HG03280 (cell line): ENCODE measurements at regions not wholly inside any gene's neighbourhood (a gene's known extent, or its start where the extent isn't known, plus 50 kb on each side); places are given as distances from the start of the nearest gene placed in this dataset.

Experiments used
- ATAC-seq: cut with Tn5 transposase; IDR thresholded peaks from one replicate; pipeline ENCODE4 v1.9.1; 2021; ENCODE audit warnings: mild to moderate bottlenecking, moderate library complexity; ENCODE audit not compliant: unreplicated experiment

DNA sequence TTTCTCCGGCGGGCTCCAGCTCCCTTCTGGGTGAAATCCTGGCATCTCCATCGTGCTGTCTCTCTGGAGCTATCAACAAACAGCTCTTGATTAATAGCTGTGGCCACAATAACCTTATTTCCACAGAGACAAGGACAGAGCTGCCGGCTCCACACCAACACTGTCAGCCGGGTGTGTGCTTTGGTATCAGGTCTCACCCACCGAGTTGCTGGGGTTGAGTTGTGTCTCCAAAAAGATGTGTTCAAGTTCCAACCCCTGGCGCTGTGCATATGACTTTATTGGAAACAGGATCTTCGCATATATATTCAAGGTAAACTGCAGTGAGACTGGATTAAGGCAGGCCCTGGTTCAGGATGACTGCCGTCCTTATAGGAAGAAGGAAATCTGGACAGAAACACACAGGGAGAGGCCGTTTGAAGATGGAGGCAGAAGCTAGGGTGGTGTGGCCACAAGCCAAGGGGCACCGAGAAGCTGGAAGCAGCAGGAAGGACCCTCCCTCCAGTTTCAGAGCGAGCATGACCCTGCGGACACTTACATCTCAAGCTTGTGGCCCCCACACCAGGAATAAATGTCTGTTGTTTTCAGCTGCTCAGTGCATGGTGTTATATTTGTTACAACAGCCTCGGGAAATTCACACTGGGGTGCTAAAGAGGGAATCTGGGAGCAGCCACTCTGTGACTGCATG, 88.4 kb upstream of the TMPRSS2 start:
- no peak for ATAC-seq

DNA sequence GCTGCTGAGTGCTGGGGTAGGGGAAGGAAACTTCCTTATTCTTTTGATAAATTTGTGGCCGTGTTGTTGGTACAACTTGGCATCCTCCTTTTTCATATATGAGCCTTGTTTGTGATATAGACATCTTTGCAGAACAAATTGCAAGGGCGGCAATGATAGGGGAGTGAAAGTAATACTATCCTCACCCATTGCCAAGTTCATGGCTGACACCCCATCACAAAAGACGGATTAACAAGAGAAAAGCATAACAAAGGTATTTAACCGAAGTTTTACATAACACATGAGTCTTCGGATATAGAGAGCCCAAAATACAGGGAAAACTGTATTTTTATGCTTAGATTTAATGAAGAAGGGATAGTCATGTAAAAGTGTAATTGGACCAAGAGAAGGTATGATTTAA, 86.3 kb upstream of the TMPRSS2 start:
- ATAC-seq = no peak

DNA sequence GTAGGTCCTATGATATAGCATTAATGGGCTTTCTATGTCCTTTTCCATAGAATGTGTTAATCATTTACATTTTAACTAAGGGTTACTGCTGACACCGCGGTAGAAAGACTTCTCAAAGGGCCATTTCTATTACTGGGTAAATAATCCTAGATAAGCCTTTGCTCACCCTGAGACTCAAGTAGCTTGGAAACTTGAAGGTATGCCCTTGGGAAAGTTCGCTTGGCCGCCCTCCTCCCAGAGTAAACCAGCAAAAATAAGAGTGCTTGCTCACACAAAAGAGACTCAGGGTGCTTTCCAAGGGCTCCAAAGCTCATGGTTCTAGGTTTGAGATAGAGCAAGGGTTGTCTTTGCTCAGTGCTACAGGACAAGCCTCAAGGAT, 85.8 kb upstream of the TMPRSS2 start:
- ATAC-seq = no peak

DNA sequence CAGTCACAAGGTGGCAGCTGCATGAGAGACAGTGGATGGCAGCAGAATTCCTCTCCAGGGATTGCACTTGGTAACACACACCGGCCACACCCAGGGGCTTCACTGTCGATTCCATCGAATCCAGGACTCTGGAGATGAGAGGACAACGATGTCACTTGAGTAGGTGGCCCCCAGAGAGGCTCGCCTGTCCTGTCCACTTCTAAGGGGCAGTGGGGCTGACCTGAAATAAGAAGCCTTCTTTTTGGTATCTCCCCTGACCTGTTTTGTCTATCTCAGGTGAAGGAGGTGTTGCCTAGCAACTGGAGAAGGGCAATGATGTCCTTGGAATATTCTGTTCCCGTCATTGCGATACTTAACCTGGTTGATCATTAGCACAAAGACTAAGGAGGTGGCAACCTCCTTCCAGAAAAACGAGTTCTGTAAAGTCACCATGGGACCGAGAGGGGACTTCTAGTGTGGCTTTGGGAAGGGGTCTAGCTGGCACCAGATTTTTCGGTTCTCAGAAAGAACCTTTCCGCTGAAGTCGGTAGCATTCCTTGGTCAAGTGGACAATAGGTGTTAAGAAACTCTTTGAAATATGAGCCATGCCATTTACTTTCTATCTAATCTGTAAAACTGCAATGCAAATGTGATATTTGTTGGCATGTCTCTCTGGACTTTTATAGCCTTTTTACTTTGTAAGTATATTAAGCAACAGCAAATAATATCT, 85.2 kb upstream of the TMPRSS2 start:
- no peak for ATAC-seq

DNA sequence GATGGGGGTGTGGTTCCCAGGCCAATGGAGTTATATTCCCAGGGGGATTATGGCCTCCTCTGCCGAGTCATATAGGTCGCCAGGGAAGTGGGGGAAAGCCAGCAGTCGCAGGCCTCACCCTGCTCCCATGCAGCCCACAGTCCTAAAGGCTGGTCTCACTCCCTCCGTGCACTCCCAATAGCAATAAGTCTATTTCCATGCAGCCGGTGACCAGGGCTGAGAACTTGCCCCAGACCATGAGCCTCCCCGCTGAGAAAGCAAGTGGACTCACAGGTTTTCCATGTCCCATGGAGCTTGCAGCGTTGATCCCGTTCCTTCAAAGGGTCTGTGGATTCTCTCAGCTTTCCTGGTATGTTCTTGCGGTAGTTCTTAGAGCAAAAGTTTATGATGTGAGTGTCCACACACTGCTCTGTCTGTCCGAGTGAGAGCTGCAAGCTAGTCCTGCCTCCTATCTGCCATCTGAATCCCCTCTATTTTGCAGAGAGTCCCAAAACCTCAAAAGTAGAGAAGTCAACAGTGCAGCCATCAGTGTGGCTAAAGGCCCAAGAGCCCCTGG, 81.7 kb upstream of the TMPRSS2 start:
- no peak for ATAC-seq

DNA sequence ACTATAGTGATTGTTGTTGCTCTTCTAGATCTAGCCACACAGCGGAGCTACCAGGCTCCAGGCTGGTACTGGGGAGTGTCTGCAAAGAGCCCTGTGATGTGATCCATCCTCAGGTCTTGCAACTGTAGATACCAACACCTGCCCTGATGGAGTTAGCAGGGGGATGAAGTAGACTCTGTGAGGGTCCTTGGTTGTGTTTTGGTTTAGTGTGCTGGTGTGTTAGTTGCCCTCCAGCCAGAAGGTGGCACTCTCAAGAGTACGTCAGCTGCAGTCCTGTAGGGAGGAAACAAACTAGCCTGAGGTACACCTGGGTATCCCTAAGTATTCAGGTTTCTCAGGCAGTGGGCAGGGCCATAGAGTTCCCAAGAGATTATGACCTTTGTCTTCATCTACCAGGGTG, 81.2 kb upstream of the TMPRSS2 start:
- ATAC-seq = no peak

DNA sequence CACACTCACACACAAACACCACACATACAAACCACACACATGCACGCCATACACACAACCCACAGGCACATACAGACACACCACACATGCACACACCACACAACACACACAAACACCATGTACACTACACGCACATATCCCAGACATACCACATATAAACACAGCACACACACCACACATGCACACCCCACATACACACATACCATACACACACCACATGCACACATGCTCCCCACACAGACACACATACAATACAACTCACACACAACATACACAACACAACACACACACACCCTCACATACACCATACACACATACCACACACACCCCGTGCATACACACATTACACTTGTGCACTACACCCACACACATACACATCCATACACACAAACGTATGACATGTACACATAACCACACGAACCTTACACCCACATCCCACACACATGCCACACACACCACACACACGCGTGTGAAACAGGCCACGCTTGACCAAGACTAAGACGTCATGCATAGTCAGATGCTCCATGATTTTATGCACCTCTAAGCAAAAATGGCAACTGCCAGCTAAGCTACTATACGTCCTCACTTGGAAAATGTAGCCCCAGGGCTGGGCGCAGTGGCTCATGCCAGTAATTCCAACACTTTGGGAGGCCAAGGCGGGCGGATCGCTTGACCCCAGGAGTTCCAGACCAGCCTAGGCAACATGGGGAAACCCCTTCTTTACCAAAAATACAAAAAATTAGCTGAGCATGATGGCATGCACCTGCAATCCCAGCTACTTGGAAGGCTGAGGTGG, 77.4 kb upstream of the TMPRSS2 start:
- ATAC-seq = no peak

DNA sequence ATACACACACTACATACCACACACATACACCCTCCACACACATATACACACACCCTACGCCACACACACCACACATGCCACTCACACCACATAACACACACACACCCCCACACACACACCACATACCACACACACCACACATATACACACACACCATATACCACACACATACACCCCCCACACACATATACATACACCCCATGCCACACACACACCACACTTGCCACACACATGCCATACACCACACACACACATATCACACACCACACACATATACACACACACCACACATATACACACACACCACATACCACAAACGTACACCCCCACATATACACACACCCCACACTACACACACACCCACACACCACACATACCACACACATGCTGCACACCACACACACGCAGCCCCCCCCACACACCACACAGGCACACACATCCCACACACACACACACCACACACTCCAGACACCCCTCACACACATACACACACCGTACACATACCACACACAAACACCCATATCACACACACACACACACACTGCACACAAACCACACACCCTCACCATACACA, 76.7 kb upstream of the TMPRSS2 start:
- no peak for ATAC-seq

DNA sequence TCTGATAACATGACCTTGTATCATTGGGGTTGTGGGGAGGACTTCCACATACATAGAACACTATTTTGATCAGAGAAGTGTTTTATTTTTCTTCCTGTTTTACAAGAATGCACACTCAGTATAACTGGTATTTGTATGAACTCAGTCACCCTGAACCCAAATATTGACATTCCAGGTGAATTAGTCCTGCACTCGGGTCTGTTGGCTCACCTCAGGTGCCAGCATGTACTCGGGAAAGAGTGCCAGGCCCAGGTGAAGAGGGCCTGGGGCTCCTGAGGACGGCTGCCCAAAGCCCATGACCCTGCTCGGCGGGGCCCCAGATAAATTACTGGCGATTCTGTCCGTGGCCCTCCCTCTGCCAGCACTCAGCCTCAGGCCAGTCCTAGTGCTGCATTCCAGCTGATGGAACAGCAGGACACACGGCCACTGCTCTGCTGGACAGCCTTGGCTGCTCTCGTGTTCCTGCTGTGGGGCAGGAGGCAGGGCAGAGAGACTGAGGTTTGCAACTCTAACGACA, 75.4 kb upstream of the TMPRSS2 start:
- no peak for ATAC-seq

DNA sequence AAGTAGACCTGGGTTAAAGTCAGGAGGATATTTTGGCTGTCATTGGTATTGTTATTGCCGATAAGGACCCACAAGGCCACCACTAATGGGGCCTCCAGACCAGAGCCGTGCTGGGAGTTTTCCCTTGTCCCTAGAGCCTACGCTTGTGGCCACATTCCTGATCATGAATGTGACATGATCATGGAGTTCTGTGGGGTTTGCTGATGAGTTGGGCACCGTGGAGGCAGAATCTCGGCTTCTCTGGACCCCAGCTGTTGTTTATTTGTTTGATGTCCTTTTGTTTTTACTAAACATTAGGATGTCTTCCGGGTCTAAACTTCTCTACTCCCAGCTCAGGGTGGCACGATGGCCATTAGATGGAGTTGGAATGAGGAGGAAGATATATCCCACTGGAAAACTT, 74.9 kb upstream of the TMPRSS2 start:
- ATAC-seq = no peak

DNA sequence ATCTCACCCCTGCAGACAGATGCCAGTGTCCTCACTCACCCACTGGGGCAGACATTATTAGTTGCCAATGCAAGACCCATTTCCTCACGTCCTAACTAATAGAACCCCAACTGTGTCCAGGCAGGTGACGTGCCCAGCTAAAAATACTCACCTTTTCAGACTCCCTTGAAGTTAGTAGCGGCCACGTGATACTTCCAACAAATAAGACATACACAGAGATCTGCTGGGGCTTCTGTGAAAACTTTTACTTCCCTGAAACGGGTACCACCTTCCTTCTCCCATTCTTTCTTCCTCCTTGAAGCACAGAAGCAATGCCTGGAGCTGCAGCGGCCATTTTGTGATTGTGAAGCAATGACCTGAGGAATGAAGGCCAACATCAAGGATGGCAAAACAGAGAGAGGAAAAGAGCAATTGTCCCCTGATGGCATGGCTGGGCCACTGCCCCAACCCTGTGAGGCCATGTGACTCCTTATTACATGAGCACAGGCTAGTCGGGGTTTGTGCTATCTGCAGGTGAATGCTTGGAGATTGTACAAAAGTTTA, 74.4 kb upstream of the TMPRSS2 start:
- ATAC-seq = no peak

DNA sequence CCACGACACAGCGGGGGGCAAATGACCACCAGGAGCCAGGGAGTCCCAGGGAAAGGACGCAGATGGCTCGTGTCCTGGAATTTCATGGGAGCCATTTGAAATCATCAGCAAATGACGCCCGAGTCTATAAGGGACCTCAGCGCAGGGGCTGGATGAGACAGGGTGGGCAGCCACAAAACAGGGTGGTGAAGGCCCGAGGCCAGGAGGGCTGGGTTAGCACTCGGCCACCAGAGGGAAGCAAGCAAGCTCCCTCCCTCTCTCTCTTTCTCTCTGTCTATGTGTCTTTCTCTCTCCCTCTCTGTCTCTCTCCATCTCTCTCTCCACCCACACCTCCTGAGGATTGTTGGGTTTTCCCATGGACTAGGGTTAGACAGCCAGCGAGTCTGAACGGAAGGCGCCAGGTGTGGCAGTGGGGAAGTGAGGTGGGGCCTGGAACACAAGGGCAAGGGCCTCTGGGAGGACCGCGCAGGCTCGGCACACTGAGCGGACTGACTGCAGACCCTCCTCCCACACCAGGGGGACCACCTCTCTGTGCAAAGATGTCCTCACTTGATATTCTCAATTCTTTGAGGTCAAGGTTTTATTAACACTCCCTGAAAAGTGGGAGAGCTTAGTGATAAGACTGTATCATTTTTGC, 73.8 kb upstream of the TMPRSS2 start:
- no peak for ATAC-seq

DNA sequence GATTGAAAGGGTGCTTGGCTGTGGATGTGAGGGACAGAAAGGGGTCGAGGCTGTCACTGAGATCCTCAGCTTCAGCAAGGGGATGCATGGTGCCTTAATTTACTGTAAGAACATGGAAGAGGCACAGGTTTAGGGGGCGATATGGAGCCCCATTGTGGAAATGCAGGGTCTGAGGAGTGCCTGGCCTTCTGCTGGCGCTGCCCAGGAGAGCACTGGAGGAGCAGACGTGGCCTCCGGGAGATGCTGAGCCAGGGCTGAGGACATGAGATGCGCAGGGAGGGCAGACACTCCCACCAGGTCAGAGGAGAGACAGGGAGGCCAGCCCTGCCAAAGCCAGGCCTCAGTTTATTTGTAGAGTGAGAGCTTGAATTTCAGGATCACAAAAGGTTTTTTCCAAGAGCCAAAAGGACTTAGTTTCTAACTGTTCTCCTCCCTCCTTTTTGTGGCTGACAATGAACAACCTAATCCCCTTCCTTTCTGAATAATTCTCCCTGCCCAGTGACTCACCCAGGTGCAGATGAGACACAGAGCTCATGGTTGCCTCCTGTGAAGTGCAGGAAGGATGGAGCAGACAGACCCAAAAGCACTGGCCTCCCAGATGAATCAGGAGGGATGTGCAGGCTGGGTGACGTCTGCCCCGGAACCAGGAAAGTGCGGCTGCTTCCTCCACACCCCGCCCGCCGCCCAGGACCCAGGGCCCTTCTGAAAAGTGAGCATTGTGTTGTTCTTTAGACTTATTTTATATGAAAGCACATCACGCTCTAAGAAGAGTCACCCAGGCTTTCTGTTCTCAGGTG, 73.0 kb upstream of the TMPRSS2 start:
- ATAC-seq = no peak

DNA sequence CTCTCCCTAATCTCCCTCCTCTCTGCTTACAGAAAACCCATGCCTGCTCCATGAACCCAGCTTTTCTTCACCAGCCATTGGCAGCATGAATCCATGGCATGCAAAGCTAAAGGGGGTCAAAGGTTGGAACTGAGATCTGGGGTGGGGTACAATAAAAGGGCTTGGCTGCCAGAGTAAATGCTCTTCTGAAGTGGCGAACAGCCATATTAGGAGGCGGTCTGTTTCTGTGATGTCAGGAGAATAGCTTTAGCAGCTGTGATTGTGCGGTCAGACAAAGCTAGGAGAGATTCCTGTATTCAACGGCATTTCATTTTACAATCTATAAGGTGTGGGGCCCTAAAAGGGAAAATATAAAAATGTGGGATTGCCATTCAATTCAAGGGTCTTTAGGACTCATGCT, 71.7 kb upstream of the TMPRSS2 start:
- no peak for ATAC-seq

DNA sequence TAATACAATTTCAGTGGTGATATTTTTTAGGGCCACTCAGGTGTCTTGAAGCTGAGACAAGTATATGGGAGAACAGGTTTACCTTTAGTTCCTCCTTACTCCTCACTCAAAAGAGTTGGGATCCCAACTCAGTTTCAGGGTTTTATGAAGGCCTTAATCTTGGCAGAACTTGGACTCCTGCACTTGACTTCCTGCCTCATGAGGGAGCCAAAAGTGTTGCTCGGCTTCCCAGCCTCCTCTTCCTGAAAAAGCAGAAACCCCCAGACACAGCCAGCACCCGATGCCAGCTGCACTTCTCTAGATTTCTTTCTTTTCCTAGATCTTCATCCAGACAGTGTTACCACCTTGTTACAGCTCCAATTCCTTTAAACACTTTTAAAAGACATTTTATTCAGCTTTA, 70.8 kb upstream of the TMPRSS2 start:
- no peak for ATAC-seq

DNA sequence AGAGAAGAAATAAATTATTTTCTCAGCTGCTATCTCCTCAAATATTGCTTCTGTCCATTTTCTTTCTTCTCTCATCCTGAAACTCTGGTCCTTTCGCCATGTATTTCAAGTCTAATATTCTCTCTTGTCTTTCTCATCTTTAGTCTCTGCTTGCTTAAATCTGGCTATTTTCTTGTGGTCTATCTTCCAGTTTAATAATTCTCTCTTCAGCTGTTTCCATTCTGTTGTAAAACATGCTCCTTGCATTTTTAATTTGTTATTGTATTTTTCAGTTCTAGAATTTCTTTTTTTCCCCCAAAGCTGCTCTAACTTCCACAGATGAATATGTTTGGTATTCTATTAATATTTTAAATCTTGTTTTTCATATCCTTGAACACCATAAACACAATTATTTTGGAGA, 70.1 kb upstream of the TMPRSS2 start:
- ATAC-seq = no peak

DNA sequence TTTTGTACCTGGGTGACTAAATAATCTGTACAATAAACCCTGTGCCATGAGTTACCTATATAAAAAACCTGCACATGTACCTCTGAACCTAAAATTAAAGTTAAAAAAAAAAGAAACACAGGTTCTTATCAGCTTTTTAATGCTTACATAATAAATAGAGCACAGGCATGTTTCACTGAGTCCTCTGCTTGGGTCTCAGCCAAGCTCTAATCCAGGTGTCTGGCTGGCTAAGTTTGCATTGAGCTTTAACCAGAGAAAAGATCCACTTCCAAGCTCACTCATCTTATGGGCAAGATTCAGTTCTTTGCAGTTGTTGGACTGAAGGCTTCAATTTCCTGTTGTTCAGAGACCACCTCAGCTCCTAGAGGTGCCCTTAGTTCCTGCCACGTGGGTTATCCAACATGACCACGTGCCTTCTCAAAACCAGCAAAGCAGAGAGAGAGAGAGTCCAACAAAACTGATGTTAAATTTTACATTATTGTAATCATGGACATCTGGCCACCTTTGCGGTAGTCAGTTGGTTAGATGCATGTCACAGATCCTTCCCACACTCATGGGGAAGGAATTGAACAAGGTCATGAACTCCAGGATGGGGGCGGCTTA, 68.2 kb upstream of the TMPRSS2 start:
- ATAC-seq = no peak

DNA sequence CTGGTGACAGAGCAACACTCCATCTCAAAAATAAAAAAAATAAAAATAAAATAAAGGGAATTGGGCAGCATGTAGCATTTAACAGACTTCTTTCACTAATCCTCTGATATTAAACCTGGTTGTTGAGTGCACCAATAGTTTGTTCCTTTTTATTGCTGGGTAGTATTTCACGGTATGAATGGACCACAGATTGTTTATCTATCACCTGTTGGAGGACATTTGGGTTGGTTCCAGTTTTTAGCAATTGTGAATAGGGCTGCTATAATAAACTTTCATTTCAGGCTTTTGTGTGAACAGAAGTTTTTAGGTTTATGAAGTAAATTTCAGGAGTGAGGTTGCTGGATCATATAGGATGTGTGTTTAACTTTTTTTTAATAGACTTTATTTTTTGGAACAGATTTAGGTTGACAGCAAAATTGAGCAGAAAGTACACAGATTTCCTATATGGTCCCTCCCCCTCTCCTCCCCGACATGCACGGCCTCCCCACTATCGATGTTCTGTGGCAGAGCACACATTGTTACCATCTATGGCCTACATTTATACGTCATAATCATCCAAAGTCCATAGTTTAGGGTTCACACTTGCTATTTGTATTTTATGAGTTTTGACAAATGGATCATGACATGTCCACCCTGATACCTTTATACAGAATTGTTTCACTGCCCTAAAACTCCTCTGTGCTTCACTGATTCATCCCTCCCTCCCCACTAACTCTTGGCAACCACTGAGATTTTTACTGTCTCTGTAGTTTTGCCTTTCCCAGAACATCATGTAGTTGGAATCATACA, 66.1 kb upstream of the TMPRSS2 start:
- ATAC-seq = no peak
